ENCODE measurements at regions not wholly inside any gene's neighbourhood (a gene's known extent, or its start where the extent isn't known, plus 50 kb on each side); places are given as distances from the start of the nearest gene placed in this dataset.
A peak's percentile ranks its signal among the peaks of the same experiment; 100 is the strongest.

DNA sequence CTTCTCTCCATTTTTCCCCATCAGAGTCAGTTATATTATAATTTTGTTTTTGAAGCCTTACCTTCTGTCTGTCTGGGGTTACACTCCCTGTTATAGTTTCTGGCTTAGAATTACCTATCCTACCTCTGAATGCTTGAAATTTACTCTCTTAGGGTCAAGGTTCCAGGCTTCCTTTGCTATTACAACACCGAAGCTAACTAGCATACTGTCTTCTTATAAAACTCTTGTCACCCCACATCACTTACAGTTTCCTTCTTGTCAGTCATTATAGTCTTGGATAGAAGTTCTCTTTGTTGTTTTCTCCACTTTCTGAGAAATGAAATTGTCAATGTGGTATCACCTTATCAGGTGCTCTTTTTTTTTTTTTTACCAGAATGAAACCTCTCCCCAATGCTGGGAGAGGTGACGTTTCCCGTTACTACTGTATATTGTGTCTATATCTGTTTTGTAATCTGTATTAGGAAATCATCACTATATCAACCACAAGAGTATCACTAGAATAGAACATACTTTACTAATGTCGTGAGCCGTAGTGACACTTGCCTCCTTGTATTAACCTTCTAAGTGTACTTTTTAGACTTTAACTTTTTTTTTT is 69.2 kb upstream of the PSMA6 start:
- DNase-seq: peak; percentile 18

- no peak for DNase-seq
These were observed 68.3 kb upstream of the PSMA6 start for GRCh38 chr14:35223927-35224326.

DNA sequence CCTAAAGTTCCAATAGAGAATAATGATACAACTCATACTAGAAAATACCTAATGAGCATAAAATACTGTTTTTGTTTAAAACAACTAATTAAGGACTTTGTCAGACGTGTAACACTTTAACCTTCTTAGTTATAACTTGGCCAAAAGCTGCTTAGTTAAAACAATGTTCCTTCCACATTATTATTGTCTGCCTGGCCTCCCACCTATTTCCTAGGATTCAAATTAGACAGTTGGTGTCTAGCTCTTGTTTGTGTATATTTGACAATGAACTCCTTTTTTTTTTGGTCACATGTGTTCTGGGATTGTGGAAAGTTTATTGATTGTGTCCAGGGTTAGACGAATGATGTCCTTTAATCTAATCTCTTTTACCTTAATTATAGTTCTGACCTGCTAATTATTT is 67.6 kb upstream of the PSMA6 start:
- no peak for DNase-seq

GRCh38 chr14:35229084-35229791 is 62.9 kb upstream of the PSMA6 start:
- peak; percentile 42 for DNase-seq

DNA sequence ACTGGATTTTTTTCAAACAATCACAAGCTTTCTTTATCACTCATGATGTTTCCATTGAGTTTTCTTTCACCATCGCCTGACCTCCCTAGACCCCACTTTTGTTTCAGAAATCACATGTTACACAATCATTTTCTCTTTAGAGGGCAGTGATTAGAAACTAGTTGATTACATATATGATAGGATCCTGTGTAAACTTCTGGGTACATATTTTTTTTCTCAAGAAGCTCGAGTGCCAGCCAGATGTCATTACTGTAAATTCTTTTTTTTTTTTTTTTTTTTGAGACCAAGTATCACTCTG is 62.4 kb upstream of the PSMA6 start:
- no peak for DNase-seq

DNA sequence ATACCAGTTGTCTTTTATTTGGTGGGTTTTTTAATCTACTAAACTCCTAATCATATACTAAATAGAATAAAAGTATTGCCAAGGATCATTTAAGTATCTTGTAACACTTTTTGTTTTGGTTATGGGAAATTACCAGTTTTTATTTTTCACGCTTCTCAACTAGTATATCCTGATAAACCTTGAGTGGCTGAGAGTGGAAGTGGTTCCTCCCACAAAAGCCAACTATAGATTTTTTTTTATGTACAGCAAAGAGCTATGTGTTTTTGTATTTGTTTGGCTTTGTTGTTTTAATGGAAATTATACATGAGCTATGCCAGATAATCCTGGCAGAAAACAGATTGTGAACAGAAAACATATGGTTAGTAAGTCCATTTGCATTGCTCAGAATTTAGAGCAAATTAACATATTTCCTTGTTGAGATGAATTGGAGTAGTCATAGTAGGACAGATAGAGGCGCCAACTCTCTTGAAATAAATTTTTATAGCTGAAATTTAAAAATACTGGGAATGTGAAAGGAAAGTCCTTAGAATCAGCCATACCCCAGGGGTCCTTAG is 60.9 kb upstream of the PSMA6 start:
- DNase-seq: no peak

GRCh38 chr14:35234012-35234805 is 58.0 kb upstream of the PSMA6 start:
- no peak for DNase-seq

DNA sequence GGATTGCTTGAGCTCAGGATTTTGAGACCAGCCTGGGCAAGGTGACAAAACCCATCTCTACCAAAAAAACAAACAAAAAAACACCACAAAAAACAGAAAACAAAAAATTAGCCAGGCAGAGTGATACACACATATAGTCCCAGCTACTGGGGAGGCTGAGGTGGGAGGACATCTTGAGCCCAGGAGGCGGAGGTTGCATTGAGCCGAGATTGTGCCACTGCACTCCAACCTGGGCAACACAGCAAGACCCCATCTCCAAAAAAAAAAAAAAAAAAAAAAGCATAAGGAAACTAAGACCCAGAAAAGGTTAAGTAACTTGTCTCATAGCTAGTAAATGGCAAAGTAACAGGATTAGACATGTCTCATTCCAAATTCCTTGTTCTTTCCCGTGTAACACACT is 56.3 kb upstream of the PSMA6 start:
- no peak for DNase-seq

DNA sequence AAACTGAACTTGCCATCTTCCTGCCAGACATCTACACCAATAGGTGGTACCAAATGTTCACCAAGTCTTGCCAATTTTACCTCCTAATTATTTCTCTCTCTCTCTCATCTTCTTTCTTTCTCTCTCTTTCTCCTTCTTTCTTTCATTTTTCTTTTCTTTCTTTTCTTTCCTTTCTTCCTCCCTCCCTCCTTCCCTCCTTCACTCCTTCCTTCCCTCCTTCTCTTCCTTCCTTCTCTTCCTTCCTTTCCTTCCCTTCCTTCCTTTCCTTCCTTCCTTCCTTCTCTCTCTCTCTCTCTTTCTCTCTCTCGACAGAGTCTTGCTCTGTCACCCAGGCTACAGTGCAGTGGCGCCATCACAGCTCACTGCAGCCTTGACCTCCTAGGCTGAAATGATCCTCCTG is 55.4 kb upstream of the PSMA6 start:
- DNase-seq: no peak

DNA sequence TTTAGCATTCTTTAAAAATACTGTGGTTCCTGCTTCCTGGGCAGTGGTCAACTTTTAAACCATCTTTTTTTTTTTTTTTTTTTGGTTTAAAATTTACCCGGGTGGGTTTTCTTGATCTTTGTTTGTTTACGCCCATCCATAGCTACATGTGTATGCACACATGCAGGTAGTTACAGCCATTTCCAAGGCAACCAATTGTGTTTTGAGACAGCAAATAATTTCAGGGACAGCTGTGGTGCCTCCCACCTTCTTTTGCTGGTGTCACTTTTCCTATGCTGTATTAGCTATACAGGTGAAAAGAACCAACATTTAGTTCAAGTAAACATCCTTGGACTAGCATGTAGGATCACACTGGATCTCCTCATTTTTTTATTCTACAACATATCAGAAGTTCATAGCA is 52.0 kb upstream of the PSMA6 start:
- DNase-seq: no peak

All from activated CD4-positive, alpha-beta T cell treated with anti-CD3 and anti-CD28 coated beads, Interleukin-2, amount 50 U/mL, for 16 hours (primary cell).